ENCODE measurements at regions not wholly inside any gene's neighbourhood (a gene's known extent, or its start where the extent isn't known, plus 50 kb on each side); places are given as distances from the start of the nearest gene placed in this dataset.

DNA sequence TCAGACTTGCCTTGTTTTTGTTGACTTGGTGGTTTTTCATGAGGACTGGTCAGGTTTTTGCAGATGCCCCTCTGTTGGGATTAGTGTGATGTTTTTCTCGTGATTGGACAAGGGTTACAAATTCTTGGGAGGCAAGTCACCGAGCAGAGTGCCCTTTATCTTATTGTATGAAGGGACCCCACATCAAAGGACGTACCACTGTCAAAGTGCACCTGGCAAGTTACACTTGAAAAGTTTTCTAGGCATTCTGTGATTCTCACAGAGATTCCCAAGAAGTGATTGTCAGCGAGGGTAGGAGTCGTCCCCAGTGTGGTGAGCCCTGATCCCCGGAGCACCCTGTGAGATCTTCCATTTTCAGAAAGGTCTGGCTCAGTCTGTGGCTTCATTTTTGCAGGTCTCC lies 110.1 kb downstream of the POLR2M start:
- TF ChIP-seq, protein P1, sequence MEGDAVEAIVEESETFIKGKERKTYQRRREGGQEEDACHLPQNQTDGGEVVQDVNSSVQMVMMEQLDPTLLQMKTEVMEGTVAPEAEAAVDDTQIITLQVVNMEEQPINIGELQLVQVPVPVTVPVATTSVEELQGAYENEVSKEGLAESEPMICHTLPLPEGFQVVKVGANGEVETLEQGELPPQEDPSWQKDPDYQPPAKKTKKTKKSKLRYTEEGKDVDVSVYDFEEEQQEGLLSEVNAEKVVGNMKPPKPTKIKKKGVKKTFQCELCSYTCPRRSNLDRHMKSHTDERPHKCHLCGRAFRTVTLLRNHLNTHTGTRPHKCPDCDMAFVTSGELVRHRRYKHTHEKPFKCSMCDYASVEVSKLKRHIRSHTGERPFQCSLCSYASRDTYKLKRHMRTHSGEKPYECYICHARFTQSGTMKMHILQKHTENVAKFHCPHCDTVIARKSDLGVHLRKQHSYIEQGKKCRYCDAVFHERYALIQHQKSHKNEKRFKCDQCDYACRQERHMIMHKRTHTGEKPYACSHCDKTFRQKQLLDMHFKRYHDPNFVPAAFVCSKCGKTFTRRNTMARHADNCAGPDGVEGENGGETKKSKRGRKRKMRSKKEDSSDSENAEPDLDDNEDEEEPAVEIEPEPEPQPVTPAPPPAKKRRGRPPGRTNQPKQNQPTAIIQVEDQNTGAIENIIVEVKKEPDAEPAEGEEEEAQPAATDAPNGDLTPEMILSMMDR (conservative IDR thresholded peaks at IDR 0.05) = no peak
- TF ChIP-seq EZH2 (IDR thresholded peaks at IDR 0.05; ENCODE audit: low read depth) = no peak

Data from PC-9 (cell line).